ENCODE measurements at regions not wholly inside any gene's neighbourhood (a gene's known extent, or its start where the extent isn't known, plus 50 kb on each side); places are given as distances from the start of the nearest gene placed in this dataset.

DNA sequence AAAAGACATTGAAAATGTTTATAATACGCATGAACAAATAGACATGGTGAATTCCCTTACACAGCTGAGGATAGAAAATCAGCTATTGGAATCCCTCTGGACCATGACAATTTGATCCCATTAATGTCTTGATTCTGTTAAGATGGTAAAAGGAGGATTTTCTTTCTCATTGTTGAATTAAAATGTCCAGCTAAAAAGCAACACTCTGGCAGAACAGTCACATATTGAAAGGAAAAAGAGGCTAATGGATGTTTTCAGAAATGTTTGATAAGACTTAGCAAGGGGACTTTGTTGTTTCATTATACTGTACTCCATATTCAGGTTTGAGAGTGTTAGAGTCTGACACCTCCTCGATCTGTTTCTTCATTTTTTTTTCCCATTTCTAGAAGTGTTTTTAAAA is 296.0 kb downstream of the OLFM4 start:
- Histone ChIP-seq H3K27ac (no peak overlapping the region), H3K9me3 (no peaks in the 10 kb centered on the region), H3K4me3 (no peak overlapping the region), H3K36me3 (no peaks in the 10 kb centered on the region), H3K4me1 (no peaks in the 10 kb centered on the region), H3K27me3 (no peaks in the 10 kb centered on the region)
- TF ChIP-seq, protein P1, sequence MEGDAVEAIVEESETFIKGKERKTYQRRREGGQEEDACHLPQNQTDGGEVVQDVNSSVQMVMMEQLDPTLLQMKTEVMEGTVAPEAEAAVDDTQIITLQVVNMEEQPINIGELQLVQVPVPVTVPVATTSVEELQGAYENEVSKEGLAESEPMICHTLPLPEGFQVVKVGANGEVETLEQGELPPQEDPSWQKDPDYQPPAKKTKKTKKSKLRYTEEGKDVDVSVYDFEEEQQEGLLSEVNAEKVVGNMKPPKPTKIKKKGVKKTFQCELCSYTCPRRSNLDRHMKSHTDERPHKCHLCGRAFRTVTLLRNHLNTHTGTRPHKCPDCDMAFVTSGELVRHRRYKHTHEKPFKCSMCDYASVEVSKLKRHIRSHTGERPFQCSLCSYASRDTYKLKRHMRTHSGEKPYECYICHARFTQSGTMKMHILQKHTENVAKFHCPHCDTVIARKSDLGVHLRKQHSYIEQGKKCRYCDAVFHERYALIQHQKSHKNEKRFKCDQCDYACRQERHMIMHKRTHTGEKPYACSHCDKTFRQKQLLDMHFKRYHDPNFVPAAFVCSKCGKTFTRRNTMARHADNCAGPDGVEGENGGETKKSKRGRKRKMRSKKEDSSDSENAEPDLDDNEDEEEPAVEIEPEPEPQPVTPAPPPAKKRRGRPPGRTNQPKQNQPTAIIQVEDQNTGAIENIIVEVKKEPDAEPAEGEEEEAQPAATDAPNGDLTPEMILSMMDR (IDR thresholded peaks at IDR 0.05) = no peak
- no peak for TF ChIP-seq POLR2A (IDR thresholded peaks at IDR 0.05)
- no peak for DNase-seq
- intact Hi-C loops (cut with DNase I) = no loop called here
- 51 to 59% methylated on average over 2 of the region's 2 CpGs for WGBS, 2 donors

DNA sequence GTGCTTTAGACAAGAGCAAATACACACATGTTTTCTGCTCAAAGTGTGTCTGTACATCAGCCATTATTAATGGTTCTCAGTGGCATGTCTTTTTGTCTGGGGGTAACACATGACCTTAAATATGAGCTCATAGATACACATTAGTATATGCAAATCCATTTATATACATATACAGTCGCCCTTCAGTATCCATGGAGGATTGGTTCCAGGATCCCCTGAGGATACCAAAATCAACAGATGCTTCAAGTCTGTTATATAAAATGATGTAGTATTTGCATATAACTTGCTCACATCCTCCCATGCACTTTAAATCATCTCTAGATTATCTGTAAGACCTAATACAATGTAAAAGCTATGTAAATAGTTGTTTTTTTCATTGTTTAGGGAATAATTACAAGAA is 298.1 kb downstream of the OLFM4 start:
- intact Hi-C loops (cut with DNase I) = no loop called here
- DNase-seq = no peak
- Histone ChIP-seq H3K27ac (no peak overlapping the region), H3K9me3 (no peaks in the 10 kb centered on the region), H3K4me1 (no peaks in the 10 kb centered on the region), H3K27me3 (no peaks in the 10 kb centered on the region), H3K4me3 (no peak overlapping the region), H3K36me3 (no peaks in the 10 kb centered on the region)
- TF ChIP-seq, protein P1 (IDR thresholded peaks at IDR 0.05) = no peak
- TF ChIP-seq POLR2A (IDR thresholded peaks at IDR 0.05) = no peak
- 32 to 38% methylated on average over 1 of the region's 1 CpG for WGBS, 2 donors

DNA sequence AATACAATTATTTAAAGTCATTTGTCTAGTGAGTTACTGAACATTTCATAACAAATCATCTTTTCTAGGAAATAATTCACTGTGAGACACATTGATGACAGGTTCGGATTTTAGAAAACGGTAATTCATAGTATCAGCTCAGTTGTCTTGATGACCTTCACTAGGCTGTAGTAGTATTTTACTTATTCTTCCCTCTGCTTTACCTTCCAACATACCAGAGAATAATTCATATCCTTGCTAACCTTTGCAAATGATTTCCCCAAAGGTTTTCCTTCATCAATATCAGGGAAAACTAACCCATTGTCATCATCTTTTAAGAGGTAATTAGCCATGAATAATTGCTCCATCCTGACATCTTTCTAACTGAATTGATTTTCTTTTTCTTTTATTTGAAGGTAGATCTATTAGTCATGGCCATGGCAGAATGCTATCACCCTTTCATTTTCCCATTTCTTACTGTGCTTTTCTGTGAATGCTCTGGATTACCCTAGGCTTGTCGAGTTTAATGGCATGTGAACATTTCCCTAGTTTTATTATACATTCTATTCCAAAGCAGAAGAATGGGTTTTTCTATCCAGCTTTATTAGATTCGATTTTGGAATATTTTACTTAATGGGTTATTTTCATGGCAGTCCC is 299.2 kb downstream of the OLFM4 start:
- WGBS, 2 donors = 71 to 74% methylated on average over 4 of the region's 4 CpGs
- Histone ChIP-seq H3K36me3 (no peaks in the 10 kb centered on the region), H3K4me1 (no peaks in the 10 kb centered on the region), H3K4me3 (no peak overlapping the region), H3K9me3 (no peaks in the 10 kb centered on the region), H3K27ac (no peak overlapping the region), H3K27me3 (no peaks in the 10 kb centered on the region)
- TF ChIP-seq POLR2A (IDR thresholded peaks at IDR 0.05) = no peak
- TF ChIP-seq, protein P1 (IDR thresholded peaks at IDR 0.05) = no peak
- DNase-seq = no peak
- intact Hi-C loops (cut with DNase I) = no loop called here

DNA sequence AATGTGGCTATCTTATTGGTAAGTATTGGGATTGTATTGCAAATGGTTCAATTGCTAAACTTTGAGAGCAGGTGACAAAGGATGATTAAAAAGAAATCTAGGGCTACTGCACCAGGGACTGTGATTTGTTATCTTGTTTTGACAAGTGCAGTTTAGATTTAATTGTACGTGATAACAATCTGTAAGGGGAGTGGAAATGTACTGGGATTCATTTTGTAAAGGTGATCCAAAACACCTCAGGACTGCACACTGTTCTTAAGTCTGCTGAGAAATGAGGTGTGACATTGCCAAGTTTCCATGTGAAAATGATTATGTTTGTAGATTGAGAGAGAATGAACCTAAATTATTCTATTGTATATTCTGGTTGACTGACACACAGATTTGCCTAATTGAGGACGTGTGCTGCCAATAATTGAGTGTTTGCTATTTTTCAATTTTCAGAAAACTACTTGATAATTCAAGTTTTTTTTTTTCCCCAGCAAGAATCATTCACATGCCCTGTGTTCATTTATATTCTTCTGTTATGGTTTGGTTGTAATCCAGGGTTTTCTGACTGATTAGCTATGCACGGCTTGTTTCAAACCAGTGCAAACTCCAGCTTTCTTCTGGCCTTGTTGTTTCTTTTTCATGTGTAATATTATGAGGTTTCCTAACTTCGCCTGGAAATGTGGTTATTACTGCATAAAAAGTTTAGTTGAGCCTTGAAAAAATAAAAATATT is 308.0 kb downstream of the OLFM4 start:
- no peaks in the 10 kb centered on the region for H3K9me3 ChIP-seq
- no peaks in the 10 kb centered on the region for H3K36me3 ChIP-seq
- no peaks in the 10 kb centered on the region for H3K27me3 ChIP-seq
- H3K4me1 ChIP-seq = no peaks in the 10 kb centered on the region
- H3K27ac ChIP-seq = no peak overlapping the region
- no peak for DNase-seq
- WGBS, 2 donors = 30 to 37% methylated on average over 4 of the region's 4 CpGs
- H3K4me3 ChIP-seq = no peak overlapping the region
- no peak for TF ChIP-seq POLR2A (IDR thresholded peaks at IDR 0.05)
- TF ChIP-seq, protein P1 (IDR thresholded peaks at IDR 0.05) = no peak
- intact Hi-C loops (cut with DNase I) = no loop called here

DNA sequence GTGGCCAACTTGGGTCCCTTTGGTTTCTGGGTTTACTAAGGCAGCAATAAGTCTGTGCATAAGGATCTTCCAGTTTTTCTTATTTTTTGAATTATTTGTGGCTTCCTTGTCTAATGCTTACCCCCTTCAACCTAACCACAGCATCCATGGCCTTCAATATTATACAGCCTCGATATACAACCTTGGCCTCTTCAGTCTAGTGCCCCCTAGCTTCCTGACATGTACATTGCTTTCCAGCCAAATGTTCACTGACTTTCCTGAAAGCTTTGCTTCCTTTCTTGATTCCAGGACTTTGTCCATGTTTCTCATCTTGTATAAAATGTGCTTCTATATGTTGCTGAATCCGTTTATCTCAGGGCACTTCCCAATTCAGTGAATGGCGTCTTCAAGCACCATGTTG is 310.1 kb downstream of the OLFM4 start:
- intact Hi-C loops (cut with DNase I) = no loop called here
- Histone ChIP-seq H3K4me3 (no peak overlapping the region), H3K27me3 (no peaks in the 10 kb centered on the region), H3K36me3 (no peaks in the 10 kb centered on the region), H3K9me3 (no peaks in the 10 kb centered on the region), H3K4me1 (no peaks in the 10 kb centered on the region), H3K27ac (no peak overlapping the region)
- TF ChIP-seq POLR2A (IDR thresholded peaks at IDR 0.05) = no peak
- TF ChIP-seq, protein P1 (IDR thresholded peaks at IDR 0.05) = no peak
- 56 to 60% methylated on average over 3 of the region's 3 CpGs for WGBS, 2 donors
- no peak for DNase-seq

Measured in esophagus squamous epithelium (tissue), 5 donors.